HG02970 (cell line): ENCODE measurements at regions not wholly inside any gene's neighbourhood (a gene's known extent, or its start where the extent isn't known, plus 50 kb on each side); places are given as distances from the start of the nearest gene placed in this dataset.
A peak's percentile ranks its signal among the peaks of the same experiment; 100 is the strongest.

Experiments used
- ATAC-seq: cut with Tn5 transposase; IDR thresholded peaks from one replicate; pipeline ENCODE4 v1.9.1; 2021; ENCODE audit warnings: mild to moderate bottlenecking, moderate library complexity, moderate number of reproducible peaks; ENCODE audit not compliant: unreplicated experiment, low FRiP score

GRCh38 chr2:236859908-236860307 is 225.8 kb upstream of the COPS8 start:
- ATAC-seq = no peak

- no peak for ATAC-seq
These were observed 224.4 kb upstream of the COPS8 start for GRCh38 chr2:236861196-236861875.

- ATAC-seq = no peak
These were observed 223.7 kb upstream of the COPS8 start for GRCh38 chr2:236861944-236862343.

DNA sequence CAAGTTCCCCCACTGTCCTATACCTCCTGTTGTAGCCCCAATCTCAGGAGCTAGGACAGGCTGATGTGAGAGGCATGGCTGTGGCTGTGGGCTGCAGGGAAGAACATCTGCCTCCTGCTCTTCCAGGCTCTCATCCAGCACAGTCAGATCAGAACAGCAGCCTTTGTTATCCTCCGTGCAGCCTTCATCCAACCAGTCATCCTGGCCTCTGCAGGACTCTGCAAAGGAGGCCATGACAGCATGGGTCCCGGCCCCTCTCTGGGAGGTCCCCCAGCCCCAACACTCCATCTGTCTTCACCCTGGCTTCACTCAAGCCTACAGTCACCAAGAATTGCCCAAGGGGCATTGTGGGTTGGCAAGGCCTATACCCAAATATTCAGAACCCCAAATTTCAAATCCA is 223.2 kb upstream of the COPS8 start:
- no peak for ATAC-seq

DNA sequence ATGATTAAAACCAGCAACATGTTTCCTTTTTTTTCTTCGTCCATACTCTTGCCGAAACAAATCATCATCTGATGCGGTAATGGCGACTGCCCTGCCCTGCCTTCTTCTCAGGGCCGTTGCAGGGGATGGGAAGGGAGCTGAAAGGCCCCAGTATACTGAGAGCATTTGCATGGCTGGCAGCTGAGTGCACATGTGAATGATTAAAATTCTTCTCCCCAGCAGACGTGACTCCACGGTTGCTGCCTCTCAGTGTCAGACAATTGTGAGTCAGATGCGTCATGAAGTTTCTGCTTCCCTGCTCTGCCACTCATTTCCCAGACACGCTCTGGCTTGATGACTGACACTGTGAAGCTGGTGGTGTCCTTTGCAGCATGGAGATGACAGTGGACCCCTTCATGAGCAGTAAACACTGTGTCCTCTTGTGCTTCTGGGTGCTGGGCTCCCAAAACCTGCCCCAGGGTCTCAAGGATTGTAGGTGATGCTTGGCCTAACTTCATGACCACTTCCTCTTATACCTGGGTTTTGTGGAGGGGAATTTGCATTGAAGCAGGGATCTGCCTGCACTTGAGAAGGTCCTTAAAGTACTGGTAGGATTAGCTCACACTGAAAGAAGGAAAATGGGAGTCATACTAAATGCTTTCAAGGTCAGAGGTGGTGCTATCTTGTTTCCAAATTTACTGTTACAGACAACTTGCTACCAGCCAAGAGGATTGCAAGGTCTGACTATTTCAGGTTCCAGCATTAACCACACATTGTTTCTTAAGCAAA is 222.5 kb upstream of the COPS8 start:
- ATAC-seq = peak; percentile 72

DNA sequence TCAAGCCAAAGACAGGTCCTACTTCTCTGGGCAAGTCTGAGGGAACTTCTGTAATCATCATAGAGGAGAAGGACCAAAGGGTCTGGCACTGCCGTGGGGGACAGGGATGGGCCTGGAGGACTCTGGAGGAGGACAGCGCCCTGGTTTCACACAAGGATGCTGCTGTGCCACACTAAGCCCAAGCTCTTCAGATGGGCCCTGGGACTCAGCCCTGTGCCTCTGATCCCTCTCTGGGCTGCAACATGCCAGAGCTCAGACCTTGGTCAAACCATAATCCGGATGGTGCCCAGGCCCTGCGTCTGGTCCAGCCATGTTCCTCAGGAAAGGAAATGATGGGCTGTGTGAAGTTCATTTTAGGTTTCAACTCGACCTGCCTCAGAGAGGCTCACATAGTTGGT is 222.0 kb upstream of the COPS8 start:
- no peak for ATAC-seq

- no peak for ATAC-seq
These were observed 220.6 kb upstream of the COPS8 start for GRCh38 chr2:236865052-236865451.

DNA sequence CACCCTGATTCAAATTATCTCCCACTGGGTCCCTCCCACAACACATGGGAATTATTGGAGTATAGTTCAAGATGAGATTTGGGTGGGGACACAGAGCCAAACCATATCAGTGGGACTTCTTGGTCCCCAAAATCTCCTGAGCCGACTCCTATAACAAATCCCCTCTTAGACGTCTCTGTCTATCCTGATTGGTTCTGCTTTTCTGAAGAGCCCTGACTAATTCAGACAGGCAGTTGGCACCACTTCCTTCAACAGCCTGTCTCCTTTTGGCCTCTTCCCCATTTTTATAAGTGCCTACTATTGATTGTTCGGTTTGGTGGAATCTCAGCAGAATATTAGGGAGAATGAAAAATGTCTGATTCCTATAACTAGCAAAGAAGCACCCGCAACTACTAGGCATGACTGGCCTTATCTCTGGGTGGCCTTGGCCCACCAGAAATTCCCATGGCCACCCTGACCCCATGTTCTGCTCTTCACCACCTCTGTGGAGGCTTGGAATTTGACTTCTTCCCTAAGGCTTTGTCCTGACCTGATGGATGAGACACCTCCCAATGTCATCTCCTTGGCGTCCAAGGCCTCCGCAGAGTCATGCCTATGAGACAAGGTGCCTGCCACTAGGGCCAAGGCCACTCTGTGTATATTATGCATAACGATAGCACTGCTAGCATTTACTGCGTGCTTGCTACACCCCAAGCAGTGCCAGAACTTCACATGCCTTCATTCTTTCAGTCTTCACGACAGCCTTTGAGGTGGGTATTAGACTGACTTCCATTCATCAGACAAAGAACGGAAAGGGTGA is 218.9 kb upstream of the COPS8 start:
- no peak for ATAC-seq

GRCh38 chr2:236867441-236868260 is 218.0 kb upstream of the COPS8 start:
- ATAC-seq = no peak

GRCh38 chr2:236870370-236870769 is 215.3 kb upstream of the COPS8 start:
- no peak for ATAC-seq

- ATAC-seq = no peak
These were observed 214.1 kb upstream of the COPS8 start for GRCh38 chr2:236871500-236872001.

GRCh38 chr2:236872015-236872414 is 213.7 kb upstream of the COPS8 start:
- no peak for ATAC-seq

DNA sequence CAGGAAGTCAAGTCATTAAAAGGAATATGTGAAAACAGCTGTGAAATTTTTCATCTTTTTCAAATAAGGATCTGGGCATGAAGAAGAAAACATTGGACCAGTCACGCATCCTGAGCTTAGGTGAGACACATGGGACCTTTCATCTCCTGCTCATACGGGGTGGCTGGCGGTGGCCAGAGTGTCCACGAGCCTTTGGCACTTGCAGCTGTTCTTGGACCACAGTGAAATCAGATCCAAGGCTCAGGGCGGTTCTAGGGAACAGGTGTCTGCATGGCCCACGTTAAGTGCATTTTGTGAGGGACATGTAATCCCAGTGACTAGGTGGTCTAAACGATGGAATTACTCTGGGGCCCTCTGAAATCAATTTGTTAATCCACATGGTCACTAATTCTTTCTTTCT is 212.7 kb upstream of the COPS8 start:
- ATAC-seq = no peak

DNA sequence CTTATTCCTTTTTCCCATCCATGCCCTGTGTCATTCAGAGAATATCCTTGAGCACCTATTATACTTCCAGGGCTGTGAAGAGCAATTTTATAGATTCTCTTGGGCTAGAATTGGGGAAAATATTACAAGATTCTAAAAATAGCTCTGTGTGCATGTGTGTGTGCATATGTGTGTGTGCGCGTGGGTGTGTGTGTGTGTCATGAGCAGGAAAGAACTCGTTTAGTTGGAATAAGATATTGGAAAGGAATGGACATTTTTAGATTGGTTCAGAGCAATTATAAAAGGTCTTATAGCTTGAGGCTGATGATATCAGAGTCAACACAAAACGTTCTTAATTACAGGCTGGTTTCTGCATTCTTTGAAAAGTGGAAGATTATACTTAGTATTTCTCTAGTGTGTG is 212.1 kb upstream of the COPS8 start:
- ATAC-seq = no peak

- ATAC-seq = no peak
These were observed 210.7 kb upstream of the COPS8 start for GRCh38 chr2:236874866-236875481.

DNA sequence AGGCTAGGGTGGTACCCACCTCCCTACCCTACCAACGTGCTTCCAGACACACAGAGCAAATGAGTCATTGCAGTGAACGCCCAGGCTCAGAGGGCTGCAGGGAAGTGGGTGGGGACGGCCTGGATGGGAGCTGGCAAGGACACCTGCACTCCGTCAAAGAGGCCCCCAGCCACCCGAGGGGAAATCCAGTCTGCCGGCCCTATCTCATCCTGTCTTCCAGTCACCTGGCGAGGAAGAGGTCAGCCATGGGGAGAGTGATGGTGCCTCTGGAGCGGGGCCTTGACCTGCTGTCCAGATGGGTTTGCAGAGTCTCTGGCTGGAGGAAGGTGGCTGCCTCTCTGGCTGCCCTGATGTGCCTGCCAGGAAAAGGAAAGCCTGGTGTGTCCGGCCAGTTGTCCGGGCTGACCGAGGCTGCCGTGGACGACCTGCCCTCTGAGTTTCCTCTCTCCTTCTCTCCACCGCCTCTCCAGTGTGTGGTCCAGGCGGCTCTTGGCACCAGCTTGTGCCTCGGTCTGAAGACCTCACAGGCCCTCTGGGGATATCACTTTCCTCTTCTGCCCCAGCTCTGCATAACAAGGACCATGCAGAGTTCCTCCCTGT is 209.7 kb upstream of the COPS8 start:
- ATAC-seq = no peak

DNA sequence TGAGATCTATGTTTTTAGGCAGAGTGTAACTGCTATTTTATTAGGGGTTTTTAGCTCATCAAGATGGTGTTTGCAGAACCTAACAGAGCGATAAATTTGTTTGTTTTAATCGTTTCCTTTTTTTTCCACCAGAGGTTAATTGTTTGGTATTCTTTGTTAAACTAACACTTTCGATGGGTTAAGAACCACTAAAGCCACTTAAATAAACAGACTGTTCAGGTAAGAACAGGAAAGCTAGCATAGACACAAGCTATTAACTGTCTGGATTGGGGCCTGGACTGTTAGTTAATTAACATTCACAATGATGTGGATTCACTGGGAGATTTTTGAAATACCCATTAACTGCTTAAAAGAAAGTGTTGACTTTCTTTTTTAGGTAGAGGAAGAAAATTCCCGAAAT is 209.0 kb upstream of the COPS8 start:
- no peak for ATAC-seq

DNA sequence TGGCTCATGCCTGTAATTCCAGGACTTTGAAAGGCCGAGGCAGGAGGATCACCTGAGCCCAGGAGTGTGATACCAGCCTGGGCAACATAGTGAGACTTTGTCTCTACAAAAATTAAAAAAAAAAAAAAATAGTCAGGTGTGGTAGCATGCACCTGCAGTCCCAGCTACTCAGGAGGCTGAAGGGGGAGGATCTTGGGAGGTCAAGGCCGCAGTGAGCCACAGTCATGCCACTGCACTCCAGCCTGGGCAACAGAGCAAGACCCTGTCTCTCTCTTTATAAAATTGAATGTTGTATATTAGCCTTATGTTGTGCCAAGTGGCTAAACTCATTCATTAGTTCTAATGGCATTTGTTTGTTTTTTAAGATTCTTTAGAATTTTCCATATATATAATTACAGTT is 207.7 kb upstream of the COPS8 start:
- no peak for ATAC-seq

DNA sequence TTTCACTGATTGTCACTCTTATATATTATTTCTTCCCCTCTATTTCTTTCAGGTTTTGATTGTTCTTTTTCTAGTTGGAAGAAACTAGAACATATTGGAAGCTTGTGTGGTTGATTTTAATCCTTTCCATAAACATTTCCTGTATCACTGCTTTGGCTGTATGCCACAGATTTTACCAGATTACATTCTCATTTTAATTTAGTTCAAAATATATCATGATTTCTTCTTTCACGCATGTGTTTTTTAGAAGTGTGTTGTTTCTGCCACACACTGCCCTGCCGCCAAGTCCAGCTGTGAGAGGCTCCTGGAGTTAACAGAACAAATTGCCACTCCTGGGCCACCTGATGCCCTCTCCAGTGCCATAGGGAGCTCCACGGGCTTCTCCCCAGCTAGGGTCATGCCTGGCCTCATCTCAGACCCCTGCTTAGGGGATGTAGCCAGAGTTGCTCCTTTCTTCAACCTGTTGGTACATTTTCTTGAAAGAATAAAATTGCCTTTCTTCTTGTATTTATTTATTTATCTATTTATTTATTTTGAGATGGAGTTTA is 206.2 kb upstream of the COPS8 start:
- no peak for ATAC-seq
